GM18519 (cell line): ENCODE measurements at regions not wholly inside any gene's neighbourhood (a gene's known extent, or its start where the extent isn't known, plus 50 kb on each side); places are given as distances from the start of the nearest gene placed in this dataset.

Experiments used
- ATAC-seq: cut with Tn5 transposase; IDR thresholded peaks from one replicate; pipeline ENCODE4 v1.9.1; 2021; ENCODE audit warnings: mild to moderate bottlenecking, moderate library complexity; ENCODE audit not compliant: unreplicated experiment, low FRiP score

DNA sequence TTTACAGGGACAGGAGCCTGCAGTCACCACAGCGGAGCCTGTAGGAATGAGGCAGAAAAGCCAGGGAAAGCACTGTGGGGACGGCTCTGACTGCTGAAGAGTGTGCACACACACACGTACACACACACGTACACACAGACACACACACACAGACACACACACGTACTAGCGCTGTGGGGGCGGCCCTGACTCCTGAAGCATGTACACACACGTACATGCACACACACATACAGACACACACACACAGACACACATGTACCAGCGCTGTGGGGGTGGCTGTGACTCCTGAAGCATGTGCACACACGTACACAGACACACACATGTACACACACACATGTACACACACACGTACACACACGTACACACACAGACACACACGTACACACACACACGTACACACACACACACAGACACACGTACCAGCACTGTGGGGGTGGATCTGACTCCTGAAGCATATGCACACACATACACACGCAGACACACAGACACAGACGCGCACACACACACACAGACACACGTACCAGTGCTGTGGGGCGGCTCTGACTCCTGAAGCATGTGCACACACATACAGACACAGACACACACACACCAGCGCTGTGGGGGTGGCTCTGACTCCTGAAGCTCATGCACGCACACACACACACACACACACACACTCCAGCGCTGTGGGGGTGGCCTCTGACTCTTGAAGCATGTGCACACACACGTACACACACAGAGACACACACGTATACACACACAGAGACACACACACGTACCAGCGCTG is 127.3 kb downstream of the DLL1 start:
- no peak for ATAC-seq

- ATAC-seq, result no peak
Observed at GRCh38 chr6:170162775-170163404, 128.0 kb downstream of the DLL1 start.

GRCh38 chr6:170162011-170162774 is 128.7 kb downstream of the DLL1 start:
- no peak for ATAC-seq

DNA sequence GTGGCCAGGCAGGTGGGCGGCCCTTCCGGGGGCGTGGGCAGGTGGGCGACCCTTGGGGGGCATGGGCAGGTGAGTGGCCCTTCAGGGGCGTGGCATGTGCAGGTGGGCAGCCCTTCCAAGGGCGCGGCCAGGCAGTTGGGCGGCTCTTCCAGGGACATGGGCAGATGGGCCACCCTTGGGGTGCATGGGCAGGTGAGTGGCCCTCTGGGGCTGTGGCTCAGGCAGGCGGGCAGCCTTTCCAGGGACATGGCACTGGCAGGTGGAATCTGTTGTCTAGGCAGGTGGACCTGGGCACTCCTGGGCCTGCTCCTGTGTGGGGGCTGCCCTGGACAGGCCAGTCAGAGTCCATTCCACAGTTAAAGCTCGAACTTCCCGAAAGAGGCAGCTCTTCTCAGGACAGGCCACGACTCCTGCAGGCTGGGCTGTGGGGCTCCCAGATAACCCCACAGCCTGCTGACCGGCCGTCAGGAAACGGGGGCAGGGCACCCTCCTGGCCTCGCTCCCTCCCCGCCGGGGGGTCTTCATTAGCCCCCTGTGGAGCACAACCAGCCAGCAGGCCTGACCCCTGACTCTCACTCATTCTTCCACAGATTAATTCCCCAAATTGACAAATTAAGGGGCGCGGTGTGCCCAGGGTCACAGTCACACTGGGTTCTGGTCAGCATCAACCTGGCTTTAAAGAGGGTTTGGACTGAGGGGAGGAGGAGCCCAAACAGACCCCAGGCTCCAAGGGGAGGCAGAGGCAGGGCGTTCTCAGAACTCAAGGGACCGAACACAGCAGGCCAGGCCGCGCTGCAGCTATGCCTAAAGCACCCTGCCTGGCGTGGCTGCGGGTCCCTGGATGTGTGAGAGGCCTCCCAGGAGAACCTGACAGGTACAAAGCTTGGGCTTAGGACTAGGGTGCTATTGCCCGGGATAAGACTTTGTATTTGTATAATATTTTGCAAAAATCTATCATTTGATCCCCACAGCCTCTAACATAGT is 130.0 kb downstream of the DLL1 start:
- no peak for ATAC-seq

- no peak for ATAC-seq
Observed at GRCh38 chr6:170160031-170160627, 130.7 kb downstream of the DLL1 start.

- no peak for ATAC-seq
Observed at GRCh38 chr6:170159022-170159965, 131.6 kb downstream of the DLL1 start.

DNA sequence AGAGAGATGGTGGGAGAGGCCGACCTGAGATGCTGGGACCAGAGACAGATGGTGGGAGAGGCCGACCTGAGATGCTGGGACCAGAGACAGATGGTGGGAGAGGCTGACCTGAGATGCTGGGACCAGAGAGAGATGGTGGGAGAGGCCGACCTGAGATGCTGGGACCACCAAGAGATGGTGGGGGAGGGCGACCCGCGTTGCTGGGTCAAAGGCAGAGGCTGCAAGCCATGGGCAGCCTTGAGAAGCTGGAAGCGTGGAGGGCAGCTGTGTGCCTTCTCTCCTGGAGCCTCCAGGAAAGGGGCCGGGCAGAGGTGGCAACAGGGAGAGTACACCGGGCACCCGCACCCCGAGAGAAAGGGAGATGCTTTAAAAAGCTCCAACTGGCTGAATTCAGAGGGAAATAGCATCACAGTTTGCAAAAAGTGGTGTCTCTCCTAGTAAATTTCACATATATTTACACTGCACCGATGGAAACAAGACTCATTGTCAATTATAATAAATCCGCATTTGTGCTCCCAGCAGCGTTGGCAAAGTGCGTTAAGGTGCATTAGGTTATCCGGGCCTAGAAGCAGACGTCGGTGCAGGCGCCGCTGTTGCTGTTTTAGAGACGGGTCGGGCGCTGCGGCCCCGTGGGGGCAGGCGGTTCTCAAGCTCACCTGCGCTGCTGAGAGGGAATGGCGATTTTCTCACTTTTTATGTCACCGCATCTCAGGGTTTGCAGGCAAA is 132.4 kb downstream of the DLL1 start:
- no peak for ATAC-seq

GRCh38 chr6:170157567-170158218 is 133.2 kb downstream of the DLL1 start:
- no peak for ATAC-seq

DNA sequence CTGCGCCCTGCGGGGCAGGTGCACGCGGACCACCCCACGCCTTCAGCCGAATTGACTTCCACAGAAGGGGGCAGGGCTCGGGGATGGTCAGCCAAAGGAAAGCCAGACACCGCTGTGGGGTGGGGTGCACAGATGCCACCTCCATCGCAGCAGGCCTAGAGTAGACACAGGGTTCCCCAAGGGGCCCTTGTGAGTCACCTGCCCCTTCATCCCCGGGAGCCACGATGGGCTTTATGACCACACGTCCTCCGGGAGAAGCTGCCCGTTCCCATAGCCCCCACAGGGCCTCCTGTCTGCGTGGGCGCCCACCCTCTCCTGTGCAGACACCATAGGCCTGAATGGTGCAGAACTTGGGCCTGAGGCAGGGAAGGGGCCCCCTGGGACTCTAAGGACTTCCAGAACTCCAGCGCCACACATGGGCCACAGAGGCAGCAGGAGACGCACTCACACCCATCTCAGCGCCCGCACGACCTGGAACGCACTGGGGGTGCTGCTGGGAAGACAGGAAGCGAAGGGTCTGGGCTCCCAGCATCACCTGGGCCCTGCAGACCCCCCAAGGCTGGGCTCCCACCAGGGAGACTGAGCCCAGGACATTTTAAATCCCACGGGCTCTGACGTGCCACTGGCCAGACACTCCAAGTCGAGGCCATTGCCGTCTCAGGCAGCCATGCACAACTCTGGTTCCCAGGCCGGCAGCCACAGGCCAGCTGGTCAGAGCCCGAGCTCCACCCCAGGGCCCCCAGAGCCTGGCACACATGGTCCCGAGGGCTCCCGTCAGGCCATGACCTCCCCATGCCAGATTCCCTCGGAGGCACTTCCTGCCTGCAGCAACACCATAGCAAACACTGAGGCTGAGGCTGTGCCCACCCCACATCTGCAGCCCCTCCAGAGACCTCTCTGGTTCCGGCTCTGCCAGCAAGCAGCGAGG is 134.2 kb downstream of the DLL1 start:
- ATAC-seq, result no peak

- no peak for ATAC-seq
Observed at GRCh38 chr6:170155464-170156196, 135.2 kb downstream of the DLL1 start.

GRCh38 chr6:170153436-170154319 is 137.2 kb downstream of the DLL1 start:
- no peak for ATAC-seq

- ATAC-seq, result no peak
Observed at GRCh38 chr6:170152989-170153388, 137.9 kb downstream of the DLL1 start.

DNA sequence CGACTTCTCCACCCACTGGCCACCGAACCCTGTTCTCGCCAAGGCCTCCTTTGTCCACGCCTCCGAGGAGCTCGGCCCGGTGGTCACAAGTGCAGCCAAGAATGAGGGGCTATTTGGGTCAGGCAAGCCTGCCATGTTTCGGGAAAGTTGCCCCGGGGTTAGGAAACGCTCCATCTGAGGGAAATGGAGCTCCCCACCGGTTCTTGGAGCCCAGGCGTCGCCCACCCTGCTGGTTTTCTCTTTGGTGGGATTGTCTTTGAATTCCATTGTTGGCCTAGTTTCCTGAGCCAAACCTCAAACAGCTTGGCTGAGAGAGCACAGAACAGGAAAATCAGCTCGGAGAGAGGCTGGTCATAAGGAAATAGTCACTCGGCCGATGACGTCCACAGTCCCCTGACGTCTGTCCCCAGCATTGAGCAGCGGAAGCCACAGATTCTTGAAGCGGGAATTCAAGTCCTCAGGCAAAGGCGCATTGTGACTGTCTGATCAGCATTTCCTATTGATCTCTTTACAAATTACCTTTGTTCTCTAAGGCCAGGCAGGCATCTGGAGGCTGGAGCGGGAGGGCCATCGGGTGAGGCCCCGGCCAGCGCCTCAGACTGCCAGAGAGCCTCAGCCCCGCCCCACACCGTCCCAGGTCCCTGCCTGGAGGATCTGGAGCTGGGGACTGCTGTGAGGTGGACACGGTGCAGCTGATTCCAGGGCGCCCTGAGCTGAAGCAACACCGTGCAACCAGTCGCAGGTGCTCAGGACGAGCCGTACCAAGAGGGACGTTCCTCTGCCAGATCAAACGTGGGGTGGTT is 138.6 kb downstream of the DLL1 start:
- no peak for ATAC-seq

- no peak for ATAC-seq
Observed at GRCh38 chr6:170151804-170152123, 139.1 kb downstream of the DLL1 start.
